CMK (cell line): ENCODE measurements at regions not wholly inside any gene's neighbourhood (a gene's known extent, or its start where the extent isn't known, plus 50 kb on each side); places are given as distances from the start of the nearest gene placed in this dataset.

Experiments
- DNase-seq: peaks from one replicate; pipeline ENCODE4 v3.0.0-alpha.2; 2010; ENCODE audit warnings: low read depth

GRCh38 chr4:57607566-57608180 lies 497.5 kb upstream of the IGFBP7 start:
- no peak for DNase-seq

DNA sequence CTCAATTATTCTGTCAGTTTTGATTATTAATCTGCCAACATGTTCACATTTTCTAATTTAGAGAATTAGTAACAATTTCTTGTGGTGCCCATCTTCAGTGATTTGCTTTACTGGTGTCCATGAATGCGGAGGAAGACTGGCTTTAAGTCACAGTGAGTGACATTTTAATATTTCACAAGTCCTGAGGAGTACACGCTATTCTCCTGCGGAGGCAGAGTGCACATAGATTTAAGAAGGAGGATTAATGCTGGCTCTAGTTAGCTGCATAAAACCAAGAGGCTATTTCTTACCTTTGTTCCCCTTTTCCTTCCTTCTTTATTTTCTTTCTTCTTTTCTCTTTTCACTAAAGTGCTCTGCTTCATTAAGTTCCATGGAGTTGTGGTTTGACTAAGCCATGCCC lies 495.2 kb upstream of the IGFBP7 start:
- no peak for DNase-seq

DNA sequence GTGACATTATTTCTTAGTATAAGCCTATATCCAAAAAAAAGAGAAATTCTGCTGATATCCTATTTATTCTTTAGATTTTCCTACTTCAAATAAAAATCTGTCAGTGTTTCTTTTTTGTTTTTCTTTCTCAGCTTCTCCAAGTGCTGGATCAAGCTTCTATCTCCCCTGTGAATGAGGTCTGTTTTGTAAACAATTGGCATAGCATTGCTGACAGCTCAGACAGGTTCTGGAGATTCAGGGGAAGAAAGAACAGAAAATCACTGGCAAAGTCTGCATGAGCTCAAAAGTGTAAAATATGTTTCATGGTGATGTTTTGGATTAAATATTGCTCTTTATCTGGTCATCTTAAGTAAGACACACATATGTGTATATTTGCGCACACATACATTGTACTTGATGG lies 492.0 kb upstream of the IGFBP7 start:
- no peak for DNase-seq

DNA sequence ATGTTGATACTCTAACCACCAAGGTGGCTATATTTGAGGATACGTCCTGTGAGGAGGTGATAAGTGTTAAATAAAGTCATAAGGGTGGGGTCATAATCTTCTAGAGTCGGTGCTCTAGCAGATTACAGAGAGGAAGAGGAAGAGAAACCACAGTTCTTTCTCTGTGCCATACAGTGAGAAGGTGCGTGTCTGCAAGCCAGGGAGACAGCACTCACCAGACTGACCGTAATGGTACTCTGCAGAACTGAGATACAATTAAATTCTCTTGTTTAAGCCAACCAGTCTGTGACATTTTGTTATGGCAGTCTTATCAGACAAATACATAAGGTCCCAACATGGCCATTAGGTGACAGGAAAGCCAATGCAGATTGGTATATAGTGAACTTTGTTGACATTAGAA lies 480.9 kb upstream of the IGFBP7 start:
- peak; percentile 86 for DNase-seq

DNA sequence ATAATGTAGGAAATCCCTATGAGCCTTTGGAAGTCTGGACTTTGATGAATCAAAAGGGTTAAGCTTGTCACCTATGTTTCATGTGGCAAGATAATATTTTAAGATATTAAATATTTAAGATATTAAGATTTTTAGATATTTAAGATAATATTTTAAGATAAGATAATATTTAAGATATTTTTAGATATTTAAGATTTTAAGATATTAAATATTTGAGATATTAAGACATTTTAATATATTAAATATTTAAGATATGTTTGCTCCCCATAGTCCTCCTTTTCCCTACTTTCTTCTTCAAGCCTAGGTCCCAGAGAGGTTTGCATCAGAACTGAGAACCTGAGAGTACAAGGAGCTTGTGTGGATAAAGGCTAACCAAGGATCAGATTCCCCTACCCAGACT lies 478.4 kb upstream of the IGFBP7 start:
- DNase-seq, result no peak

- DNase-seq, result no peak
These were observed 470.8 kb upstream of the IGFBP7 start for GRCh38 chr4:57580710-57581599.

DNA sequence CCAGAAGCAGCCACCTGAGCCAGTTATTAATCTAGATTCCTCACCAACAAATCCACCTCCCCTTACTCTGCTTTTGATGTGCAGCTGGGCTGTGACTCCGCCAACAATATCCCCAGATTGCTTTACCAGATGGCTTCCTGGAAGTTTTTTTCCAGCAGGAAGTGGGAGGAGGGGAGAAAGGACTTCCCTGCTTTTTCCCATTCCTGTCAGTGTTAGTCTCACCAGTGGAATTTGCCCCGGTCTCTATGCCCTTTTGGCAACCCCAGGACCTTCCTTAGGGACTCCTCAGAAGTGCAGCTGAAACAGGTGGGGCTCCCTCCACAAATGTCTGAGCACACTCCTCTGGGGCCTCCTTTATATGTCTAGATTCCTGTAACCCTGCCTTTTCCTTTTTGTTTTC lies 465.2 kb upstream of the IGFBP7 start:
- DNase-seq, result no peak

GRCh38 chr4:57554556-57555092 lies 444.4 kb upstream of the IGFBP7 start:
- no peak for DNase-seq

GRCh38 chr4:57553728-57554127 lies 443.5 kb upstream of the IGFBP7 start:
- DNase-seq, result no peak

DNA sequence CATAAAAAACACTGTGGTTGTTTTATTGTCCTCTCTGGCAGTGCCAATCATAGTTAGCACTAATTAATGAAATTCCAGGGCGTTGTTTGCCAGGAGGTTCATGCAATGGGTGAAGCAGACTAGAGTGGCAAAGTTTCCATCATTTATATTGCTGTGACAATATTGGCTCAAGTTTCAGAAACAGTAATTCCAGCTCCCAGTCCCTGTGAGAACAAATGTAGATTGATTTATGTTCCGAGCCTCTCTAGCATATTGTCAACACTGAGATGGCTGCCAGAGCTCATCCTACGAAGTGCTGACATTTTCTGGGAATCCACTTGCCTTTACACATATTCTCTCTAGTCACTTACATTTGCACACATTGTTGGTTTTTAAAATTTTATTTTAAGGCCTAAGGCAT lies 440.0 kb upstream of the IGFBP7 start:
- DNase-seq, result no peak

GRCh38 chr4:57548856-57549255 lies 438.7 kb upstream of the IGFBP7 start:
- DNase-seq, result no peak

DNA sequence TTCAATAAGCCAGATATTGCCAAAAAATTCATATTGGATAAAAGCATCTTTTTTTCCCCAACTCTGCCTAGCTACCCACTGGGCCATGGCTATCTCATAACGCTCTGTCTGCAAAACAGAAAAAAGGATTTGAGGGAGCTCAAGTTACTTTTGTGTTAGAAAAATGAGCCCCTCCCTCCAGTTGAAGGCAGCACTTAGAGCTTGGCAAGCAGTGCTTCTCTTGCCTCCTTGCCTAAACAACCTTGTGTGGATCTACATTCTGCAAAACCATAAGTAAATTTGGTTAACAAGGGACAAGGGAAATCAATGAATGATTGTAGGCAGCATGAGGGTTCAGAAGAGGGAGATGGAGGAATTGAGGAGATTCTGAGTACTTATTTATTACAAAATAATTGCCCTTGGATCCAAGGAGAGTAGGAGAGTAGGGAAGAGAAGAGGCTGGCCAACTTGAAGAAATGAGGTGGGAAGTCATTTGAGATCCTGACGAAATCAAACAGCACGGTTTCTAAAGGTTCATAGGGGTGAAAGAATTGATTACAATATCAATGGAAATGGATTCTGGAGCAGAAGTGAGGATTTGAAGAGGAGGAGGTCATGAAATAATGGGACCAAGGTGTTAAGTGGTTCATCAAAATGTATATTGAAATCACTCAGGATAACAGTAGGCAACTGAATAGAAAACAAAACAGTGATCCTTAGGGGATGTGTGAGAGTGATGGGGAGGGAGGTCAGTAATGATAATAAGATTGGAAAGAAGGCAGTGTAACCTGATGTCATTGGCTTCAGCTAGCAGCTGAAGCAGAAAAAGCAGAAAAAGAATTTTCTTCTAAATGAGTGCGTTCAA lies 434.8 kb upstream of the IGFBP7 start:
- no peak for DNase-seq

GRCh38 chr4:57504797-57505530 lies 394.8 kb upstream of the IGFBP7 start:
- no peak for DNase-seq

GRCh38 chr4:57504139-57504538 lies 394.0 kb upstream of the IGFBP7 start:
- DNase-seq, result no peak

DNA sequence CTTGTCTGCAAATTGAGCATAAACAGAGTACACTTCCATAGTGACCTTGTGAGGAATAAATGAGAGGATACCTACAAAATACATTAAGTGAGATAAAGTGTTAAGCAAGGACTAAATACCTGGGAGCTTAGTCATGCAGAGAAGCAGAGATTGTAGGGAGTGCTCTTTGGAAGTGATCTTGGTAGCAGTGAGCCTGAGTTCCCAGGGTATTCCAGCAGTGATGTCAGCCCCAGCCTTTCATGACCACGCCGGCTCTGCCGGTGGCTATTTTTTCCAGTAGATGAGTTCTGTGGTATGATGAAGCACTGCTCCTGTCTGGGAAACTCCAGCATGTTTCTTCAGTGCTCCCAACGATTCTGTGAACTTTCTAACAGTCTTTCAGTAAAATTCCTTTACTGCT lies 391.5 kb upstream of the IGFBP7 start:
- DNase-seq, result no peak

DNA sequence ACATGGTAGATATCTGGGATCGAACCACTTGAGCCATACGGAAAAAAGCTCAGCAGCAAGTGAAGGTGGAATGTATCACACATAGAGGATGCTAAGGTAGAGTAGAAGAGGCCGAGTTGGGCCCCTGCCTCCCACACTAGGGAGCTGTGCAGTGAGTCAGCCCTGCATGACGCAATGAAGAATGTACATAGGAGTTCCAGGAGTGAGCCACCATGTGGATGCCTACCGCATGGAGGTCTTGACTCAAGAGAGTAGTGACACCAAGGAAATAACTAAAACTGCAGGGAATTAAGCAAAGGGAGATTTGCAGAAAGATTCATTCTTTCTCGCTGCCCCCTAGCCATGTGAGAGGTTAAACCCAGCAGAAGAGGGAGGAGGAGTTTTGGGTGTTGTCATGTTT lies 389.6 kb upstream of the IGFBP7 start:
- no peak for DNase-seq

DNA sequence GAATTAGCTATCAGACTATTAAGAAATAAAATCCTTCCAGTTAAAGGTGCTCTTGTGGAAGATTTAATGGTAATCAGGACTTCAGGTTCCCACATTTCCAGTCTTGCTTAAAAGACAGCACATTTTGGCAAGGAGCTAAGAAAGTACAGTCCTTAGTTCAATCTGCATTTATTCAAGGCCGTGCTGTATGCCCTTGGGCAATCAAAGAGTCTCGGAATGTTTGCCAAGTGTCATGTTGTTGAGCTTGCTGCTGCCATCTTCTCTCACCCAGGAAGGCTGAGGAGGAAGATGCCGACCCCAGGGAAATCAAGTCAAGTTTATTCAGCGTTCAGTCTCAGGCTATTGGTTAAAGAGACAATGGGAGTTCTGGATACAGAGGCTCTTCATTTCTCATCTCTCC lies 388.1 kb upstream of the IGFBP7 start:
- DNase-seq, result no peak

GRCh38 chr4:57496697-57497471 lies 386.7 kb upstream of the IGFBP7 start:
- no peak for DNase-seq

GRCh38 chr4:57494821-57495220 lies 384.6 kb upstream of the IGFBP7 start:
- DNase-seq, result no peak

DNA sequence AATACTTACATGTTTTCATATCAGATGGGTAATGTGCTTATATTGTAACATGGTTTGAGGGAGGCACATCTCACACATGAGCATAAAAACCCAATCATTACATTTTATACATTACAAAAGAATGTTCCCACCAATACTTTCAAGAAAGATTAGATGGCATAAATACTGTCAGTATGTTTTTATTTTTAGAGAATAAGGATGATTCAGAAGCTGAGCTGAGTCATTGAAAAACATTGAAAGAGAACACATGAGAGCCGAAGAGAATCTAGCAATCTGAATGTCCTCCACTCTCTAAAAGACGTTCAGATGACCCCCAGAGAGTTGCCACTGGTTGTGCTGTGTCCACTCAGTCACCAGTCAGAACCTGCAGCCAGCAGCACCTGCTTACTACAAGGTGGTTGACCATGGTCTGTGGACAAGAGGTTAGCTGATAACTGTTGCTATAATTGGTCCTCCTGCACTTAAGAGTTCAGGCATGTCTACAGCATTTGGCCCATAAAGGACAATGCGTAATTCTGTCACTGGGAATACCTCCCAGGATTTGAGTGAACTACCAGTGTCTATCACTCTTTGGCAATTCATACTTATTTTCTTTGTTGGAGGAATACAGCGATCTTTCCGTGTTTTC lies 382.2 kb upstream of the IGFBP7 start:
- no peak for DNase-seq

- DNase-seq, result no peak
These were observed 381.2 kb upstream of the IGFBP7 start for GRCh38 chr4:57491388-57491787.
